ENCODE measurements at regions not wholly inside any gene's neighbourhood (a gene's known extent, or its start where the extent isn't known, plus 50 kb on each side); places are given as distances from the start of the nearest gene placed in this dataset.

- Histone ChIP-seq H3K27ac (ENCODE audit: extremely low read depth, low read depth, low read length) (no peak overlapping the region), H3K4me3 (ENCODE audit: low read depth, low read length) (no peak overlapping the region), H3K36me3 (ENCODE audit: control insufficient read depth in 2 of 2, insufficient read depth in 1 of 2, low read length in 2 of 2) (no peaks in the 10 kb centered on the region), H3K4me1 (ENCODE audit: control insufficient read depth, insufficient read depth, low read length) (no peaks in the 10 kb centered on the region), H3K9me3 (ENCODE audit: control insufficient read depth, insufficient read depth, low read depth, low read length) (no peaks in the 10 kb centered on the region)
- CTCF ChIA-PET: interaction anchor here (0.9 kb wide), 1 partner anchor 1325 kb away, joined by 3 read pairs; no protein-coding TSS in a partner anchor
- TF ChIP-seq ZBTB8A (tag by site-specific recombination; IDR thresholded peaks at IDR 0.05) (no peak), ZNF404 (tag by site-specific recombination; IDR thresholded peaks at IDR 0.05) (no peak), ZEB2 (tag by site-specific recombination; IDR thresholded peaks at IDR 0.05) (no peak), KLF9 (tag by site-specific recombination; IDR thresholded peaks at IDR 0.05; ENCODE audit: low read depth) (no peak), ZNF223 (tag by site-specific recombination; IDR thresholded peaks at IDR 0.05) (no peak), CTCF (tag by site-specific recombination; IDR thresholded peaks at IDR 0.05) (no peak), ZNF521 (tag by site-specific recombination; IDR thresholded peaks at IDR 0.05) (no peak), GLI2 (tag by site-specific recombination; IDR thresholded peaks at IDR 0.05; ENCODE audit: borderline replicate concordance, low read depth) (no peak), ZNF274 (IDR thresholded peaks at IDR 0.05; ENCODE audit: low read length) (no peak), ZNF274 (tag by site-specific recombination; IDR thresholded peaks at IDR 0.05; ENCODE audit: borderline replicate concordance) (no peak), KLF17 (tag by site-specific recombination; IDR thresholded peaks at IDR 0.05) (no peak), KLF10 (tag by site-specific recombination; IDR thresholded peaks at IDR 0.05) (no peak), ZNF654 (tag by site-specific recombination; IDR thresholded peaks at IDR 0.05; ENCODE audit: low read depth) (no peak)
- POLR2A ChIA-PET: no interaction called here
Measured at GRCh38 chr7:68604541-68604940, 993.7 kb upstream of the AUTS2 start.

- no peak overlapping the region for H3K4me3 ChIP-seq (ENCODE audit: low read depth, low read length)
- ChIA-PET POLR2A (no interaction called here), CTCF (no interaction called here)
- no peak overlapping the region for H3K27ac ChIP-seq (ENCODE audit: extremely low read depth, low read depth, low read length)
- no peaks in the 10 kb centered on the region for H3K4me1 ChIP-seq (ENCODE audit: control insufficient read depth, insufficient read depth, low read length)
- H3K36me3 ChIP-seq (ENCODE audit: control insufficient read depth in 2 of 2, insufficient read depth in 1 of 2, low read length in 2 of 2): no peaks in the 10 kb centered on the region
- no peaks in the 10 kb centered on the region for H3K9me3 ChIP-seq (ENCODE audit: control insufficient read depth, insufficient read depth, low read depth, low read length)
- TF ChIP-seq HIC1 (tag by site-specific recombination; IDR thresholded peaks at IDR 0.05) (no peak), ZNF48 (tag by site-specific recombination; IDR thresholded peaks at IDR 0.05) (no peak), ZNF626 (tag by site-specific recombination; IDR thresholded peaks at IDR 0.05) (no peak), ZNF18 (tag by site-specific recombination; IDR thresholded peaks at IDR 0.05) (no peak), ZNF398 (tag by site-specific recombination; IDR thresholded peaks at IDR 0.05) (no peak), TCF7L2 (IDR thresholded peaks at IDR 0.05; ENCODE audit: borderline replicate concordance, low read depth, low read length) (no peak), ZNF324 (tag by site-specific recombination; IDR thresholded peaks at IDR 0.05) (no peak), ZNF510 (tag by site-specific recombination; IDR thresholded peaks at IDR 0.05; ENCODE audit: insufficient replicate concordance) (no peak), ZNF843 (tag by site-specific recombination; IDR thresholded peaks at IDR 0.05) (no peak), ZNF518A (tag by site-specific recombination; conservative IDR thresholded peaks at IDR 0.05; ENCODE audit: low read depth) (no peak)
Measured at GRCh38 chr7:68610701-68611100, 987.6 kb upstream of the AUTS2 start.

All from HEK293 (cell line).